HG03159 (cell line): ENCODE measurements at regions not wholly inside any gene's neighbourhood (a gene's known extent, or its start where the extent isn't known, plus 50 kb on each side); places are given as distances from the start of the nearest gene placed in this dataset.
"Not testable (repeated sequence)": the region's sequence is repeated elsewhere in the genome, so short reads cannot be mapped to it uniquely, and the experiment has no call there.

ENCODE experiments used
- ATAC-seq: cut with Tn5 transposase; IDR thresholded peaks from one replicate; pipeline ENCODE4 v1.9.1; 2021; ENCODE audit warnings: mild to moderate bottlenecking, moderate library complexity; ENCODE audit not compliant: unreplicated experiment

DNA sequence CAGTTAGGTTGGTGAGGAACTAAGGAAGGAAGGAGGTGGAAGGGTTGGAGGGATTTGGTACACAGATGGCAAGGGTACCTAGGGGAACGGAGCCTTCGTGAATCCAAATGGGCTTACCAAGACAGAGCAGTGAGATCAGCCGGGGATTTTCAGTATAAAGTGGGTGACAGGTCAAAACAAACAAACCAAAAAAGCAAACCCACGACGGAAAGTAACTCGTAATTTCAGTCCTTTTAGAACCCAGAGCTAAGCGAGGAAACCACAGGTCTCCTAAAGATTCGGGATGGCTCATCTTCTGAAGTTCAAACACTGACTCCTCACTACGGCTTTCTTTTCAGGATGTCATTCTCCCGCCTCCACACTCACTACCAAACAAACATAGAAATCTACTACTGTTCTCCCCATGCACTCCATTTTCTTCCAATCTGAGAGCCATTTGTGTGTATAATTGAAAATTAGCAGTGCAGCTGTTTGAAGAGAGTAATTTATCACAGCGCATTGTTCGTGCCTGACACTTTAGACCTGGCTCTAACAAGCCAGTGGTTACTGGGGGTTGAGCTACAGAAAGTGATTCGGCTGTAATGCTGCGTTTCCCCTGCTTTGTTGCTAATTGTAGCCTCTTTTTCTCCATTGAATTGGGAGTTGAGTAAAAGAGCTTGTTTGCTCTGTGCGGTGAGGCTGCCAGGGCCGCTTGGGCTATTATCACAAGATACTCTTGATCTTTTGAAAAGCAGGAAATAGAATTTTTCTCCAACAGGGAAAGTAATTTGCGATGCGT is 64.7 kb upstream of the CCDC39 start:
- no peak for ATAC-seq

DNA sequence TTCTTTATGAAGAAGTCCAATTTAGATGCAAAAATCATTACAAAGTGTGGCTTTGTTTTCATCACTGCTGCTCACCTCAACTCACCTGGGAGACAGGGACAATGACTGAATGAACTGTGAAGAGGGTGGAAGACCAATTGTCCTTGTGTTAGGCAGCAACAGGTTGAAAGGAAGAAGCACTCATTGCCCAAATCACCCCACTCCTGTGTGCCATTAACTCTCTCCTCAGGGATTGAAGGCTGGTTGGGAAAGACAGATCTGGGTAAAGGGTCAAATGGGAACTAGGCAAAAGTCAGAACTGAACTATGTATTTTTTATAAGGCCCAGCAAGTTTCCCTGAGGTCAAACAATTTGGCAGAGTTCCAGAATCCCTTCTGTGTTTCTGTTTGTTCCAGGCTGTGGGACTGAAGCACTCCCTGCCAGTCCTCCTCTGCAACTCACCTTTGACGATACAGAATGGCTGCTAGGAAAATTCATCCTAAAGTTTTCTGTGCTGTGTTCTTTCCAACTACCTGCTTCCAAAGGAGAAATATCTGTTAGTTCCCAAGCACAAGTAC is 68.6 kb upstream of the CCDC39 start:
- no peak for ATAC-seq

DNA sequence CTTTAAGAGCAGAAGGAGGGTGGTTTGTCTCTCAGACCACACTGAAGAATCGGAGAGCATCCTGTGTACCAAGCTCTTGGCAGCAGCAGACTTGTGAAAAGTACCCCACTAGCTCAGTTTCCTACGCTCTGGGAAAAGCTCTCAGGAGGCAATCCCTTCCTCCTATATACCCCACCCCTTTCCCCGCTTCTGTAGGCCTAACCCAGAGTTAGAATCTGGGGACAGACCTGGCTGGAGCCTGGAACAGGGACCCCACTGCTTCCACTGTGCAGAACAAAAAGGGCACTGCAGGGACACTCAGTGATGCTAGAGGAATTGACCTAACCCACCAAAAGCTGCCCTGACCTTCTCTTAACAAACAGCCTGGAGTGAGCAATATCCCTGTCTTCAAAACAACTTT is 70.0 kb upstream of the CCDC39 start:
- ATAC-seq = no peak

GRCh38 chr3:180749796-180750195 is 70.5 kb upstream of the CCDC39 start:
- no peak for ATAC-seq

GRCh38 chr3:180755556-180755955 is 76.3 kb upstream of the CCDC39 start:
- ATAC-seq = no peak

DNA sequence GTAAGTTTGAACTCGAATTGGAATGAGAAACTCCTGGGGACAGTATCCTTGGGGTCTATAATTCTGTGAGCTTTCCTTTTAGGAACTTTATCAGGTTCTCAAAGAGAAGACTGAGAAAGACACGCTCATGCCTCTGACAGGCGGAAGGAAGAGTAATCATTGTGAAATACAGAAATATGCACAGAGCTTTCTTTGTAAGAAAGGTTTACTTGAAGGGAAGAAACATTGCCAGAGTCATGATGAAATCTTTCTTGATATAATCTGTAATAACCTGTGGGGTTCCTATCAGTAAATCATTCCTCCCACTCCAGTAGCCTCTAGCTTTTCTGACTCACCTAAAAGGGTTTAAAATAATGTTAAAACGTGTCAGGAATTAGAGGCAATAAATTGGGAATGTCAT is 83.6 kb upstream of the CCDC39 start:
- no peak for ATAC-seq

- no peak for ATAC-seq
Observed at GRCh38 chr3:180764481-180764880, 85.2 kb upstream of the CCDC39 start.

DNA sequence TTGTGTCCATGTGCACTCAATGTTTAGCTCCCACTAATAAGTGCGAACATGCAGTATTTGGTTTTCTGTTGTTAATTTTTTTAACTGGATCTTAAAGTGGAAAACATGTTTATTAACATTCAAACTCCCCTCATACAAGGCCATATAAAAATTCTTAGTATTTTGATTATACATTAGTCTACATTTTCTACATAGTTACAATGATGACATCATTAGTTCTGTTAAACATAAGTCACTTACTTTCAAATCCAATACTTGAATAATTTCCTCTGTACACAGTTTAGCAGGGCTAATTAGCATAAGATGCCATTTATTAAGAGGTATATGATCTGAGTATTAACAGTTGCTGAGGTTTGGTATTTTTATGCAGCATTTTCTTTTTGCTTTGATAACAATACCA is 91.3 kb upstream of the CCDC39 start:
- ATAC-seq = no peak

GRCh38 chr3:180776433-180776832 is 97.1 kb upstream of the CCDC39 start:
- ATAC-seq = no peak

GRCh38 chr3:180782195-180782984 is 103.1 kb upstream of the CCDC39 start:
- ATAC-seq = no peak

GRCh38 chr3:180786227-180786626 is 106.9 kb upstream of the CCDC39 start:
- ATAC-seq = not testable (repeated sequence)

DNA sequence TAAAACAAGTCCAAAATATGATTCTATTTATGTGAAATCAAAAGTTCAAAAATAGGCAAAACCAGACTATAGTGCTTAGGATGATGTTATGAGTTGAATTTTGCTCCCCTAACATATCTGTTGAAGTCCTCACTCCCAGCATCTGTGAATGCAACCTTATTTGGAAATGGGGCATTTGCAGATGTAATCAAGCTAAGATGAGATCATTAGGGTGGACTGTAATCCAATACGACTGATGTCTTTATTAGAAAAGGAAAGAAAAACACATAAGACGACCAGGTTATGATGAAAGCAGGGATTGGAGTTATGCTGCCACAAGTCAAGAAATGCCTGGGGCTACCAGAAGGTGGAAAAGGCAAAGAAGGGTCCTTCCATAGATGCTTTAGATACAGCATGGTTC is 110.5 kb upstream of the CCDC39 start:
- ATAC-seq = no peak

DNA sequence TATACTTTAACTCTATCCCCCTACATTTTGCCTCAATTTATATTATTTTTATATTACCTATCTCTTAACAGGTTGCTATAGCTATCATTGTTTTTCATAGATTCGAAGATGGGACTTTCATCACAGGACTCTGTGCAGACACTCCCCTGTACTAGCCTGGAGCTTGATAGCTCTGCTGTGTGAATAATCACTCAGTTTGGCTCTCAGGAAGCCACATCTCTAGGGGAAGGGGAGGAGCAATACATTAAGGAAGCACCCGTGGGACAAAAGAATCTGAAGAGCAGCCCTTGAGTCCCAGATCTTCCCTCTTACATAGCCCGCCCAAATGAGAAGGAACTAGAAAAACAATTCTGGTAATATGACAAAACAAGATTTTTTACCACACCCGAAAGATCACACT is 114.3 kb upstream of the FXR1 start:
- ATAC-seq = no peak

DNA sequence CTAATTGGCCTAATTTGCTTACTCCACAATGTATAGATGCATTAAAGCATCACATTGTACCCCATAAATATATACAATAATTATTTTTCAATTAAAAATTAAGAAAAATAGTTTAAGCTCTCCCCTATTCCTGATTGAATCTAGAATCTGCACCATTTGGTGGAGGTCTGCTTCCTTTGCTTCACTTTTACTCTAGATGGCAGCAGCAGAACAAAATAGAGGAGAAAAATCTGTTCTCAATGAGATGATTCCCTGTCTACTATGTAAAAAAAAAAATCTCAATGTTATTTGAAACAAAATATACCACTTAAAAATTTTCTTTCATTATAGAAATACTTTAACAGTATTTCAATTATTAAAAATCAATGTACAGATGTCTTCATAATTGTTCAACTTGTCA is 109.6 kb upstream of the FXR1 start:
- no peak for ATAC-seq

DNA sequence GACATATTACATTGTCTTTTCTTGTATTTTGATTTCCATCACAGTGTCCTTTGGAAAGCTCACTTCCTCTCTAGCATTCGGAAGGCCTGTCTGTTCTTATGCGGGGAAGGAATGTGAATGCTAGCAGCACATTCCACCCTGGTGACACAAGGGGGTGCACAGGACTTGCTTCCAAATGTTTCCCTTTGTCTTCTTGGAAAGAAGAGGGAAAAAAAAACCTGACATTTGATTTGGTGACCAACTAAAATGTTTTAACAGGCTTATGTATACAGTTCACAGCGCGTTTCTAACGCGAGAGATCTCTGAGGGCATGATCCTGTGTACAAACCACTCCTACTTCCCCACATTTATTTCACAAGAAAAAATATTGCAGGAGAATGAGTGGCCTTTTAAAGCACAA is 107.6 kb upstream of the FXR1 start:
- ATAC-seq = no peak

GRCh38 chr3:180808823-180809575 is 103.5 kb upstream of the FXR1 start:
- ATAC-seq = no peak

DNA sequence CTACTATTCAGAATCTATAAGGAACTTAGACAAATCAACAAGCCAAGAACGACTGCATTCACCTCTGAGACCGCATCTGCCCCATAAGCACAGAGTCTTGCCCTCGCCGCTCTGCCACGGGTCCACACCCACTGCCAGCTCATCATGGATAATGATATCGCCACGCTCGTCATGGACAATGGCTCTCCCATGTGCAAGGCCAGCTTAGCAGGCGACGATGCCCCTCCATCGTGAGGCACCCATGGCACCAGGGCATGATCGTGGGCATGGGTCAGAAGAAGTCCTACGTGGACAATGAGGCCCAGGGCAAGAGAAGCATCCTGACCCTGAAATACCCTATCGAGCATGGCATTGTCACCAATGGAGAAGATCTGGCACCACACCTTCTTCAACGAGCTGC is 92.1 kb upstream of the FXR1 start:
- ATAC-seq = no peak

- no peak for ATAC-seq
Observed at GRCh38 chr3:180825964-180826363, 86.5 kb upstream of the FXR1 start.

DNA sequence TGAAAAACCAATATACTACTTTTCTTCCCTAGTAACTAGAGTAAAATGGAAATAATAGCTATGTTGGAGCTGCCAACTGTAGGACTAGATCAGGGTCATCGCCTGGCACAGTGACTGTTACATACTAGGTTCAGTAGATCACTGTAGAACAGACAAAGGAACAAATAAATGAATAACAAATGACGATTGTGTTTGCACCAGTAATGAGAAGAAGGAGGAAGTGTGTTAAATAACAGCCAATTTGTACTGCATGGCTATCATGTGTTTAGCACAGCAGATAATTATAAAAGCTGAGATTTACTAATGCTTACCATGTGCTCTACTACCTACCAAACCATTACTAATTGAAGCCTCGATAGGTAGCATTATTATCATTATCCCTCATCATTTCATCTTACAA is 85.3 kb upstream of the FXR1 start:
- no peak for ATAC-seq

GRCh38 chr3:180828001-180828720 is 84.3 kb upstream of the FXR1 start:
- no peak for ATAC-seq
